Stomach (tissue), 4 donors: ENCODE measurements at regions not wholly inside any gene's neighbourhood (a gene's known extent, or its start where the extent isn't known, plus 50 kb on each side); places are given as distances from the start of the nearest gene placed in this dataset.

Experiments used
- CTCF ChIP-seq, 7 experiments: fragments of 450-650 bp in 4 of 7; fragments of 200-600 bp in 3 of 7; sonication (generic) in 3 of 7; IDR thresholded peaks; one replicate each; pipeline ENCODE4 v1.5.1; 2016 to 2019; ENCODE audit warnings: antibody characterized with exemption in 7 of 7, control low read depth in 2 of 7, mild to moderate bottlenecking in 1 of 7
- EP300 ChIP-seq: sonication (generic); formaldehyde crosslinking; IDR thresholded peaks from one replicate; pipeline ENCODE4 v1.6.1; 2017; ENCODE audit warnings: antibody characterized with exemption
- POLR2A ChIP-seq, 4 donors: fragments of 450-650 bp; IDR thresholded peaks; one replicate each; pipeline ENCODE4 v1.6.1; 2016; ENCODE audit warnings: antibody characterized with exemption in 4 of 4, control low read depth in 2 of 4, mild to moderate bottlenecking in 1 of 4, moderate library complexity in 1 of 4

- TF ChIP-seq CTCF (IDR thresholded peaks at IDR 0.05) (no peak), POLR2A (IDR thresholded peaks at IDR 0.05) (no peak), EP300 (no peak)
Observed at GRCh38 chr1:178614286-178614685, 101.4 kb downstream of the TEX35 start.
